ENCODE measurements at regions not wholly inside any gene's neighbourhood (a gene's known extent, or its start where the extent isn't known, plus 50 kb on each side); places are given as distances from the start of the nearest gene placed in this dataset.
"Not testable (repeated sequence)": the region's sequence is repeated elsewhere in the genome, so short reads cannot be mapped to it uniquely, and the experiment has no call there.

GRCh38 chr17:6893382-6894205 lies 62.1 kb upstream of the TEKT1 start:
- DNase-seq (ENCODE audit: low read depth, low spot score): no peak

GRCh38 chr17:6894206-6894528 lies 62.6 kb upstream of the TEKT1 start:
- DNase-seq (ENCODE audit: low read depth, low spot score): no peak

- DNase-seq (ENCODE audit: low read depth, low spot score): no peak
These were observed 69.6 kb upstream of the TEKT1 start for GRCh38 chr17:6901086-6901485.

GRCh38 chr17:6903326-6903900 lies 71.9 kb upstream of the TEKT1 start:
- DNase-seq (ENCODE audit: low read depth, low spot score): no peak

GRCh38 chr17:6908807-6909206 lies 77.3 kb upstream of the TEKT1 start:
- DNase-seq (ENCODE audit: low read depth, low spot score): no peak

GRCh38 chr17:6910987-6911603 lies 79.6 kb upstream of the TEKT1 start:
- no peak for DNase-seq (ENCODE audit: low read depth, low spot score)

GRCh38 chr17:6912110-6913051 lies 80.9 kb upstream of the TEKT1 start:
- DNase-seq (ENCODE audit: low read depth, low spot score): no peak

GRCh38 chr17:6913608-6914443 lies 82.0 kb upstream of the ALOX12 start:
- DNase-seq (ENCODE audit: low read depth, low spot score): peak; percentile 62

GRCh38 chr17:6914711-6915110 lies 81.1 kb upstream of the ALOX12 start:
- no peak for DNase-seq (ENCODE audit: low read depth, low spot score)

- DNase-seq (ENCODE audit: low read depth, low spot score): no peak
These were observed 80.2 kb upstream of the ALOX12 start for GRCh38 chr17:6915620-6916019.

- no peak for DNase-seq (ENCODE audit: low read depth, low spot score)
These were observed 76.7 kb upstream of the ALOX12 start for GRCh38 chr17:6919158-6919557.

GRCh38 chr17:6923385-6923784 lies 72.5 kb upstream of the ALOX12 start:
- no peak for DNase-seq (ENCODE audit: low read depth, low spot score)

GRCh38 chr17:6924208-6924607 lies 71.6 kb upstream of the ALOX12 start:
- DNase-seq (ENCODE audit: low read depth, low spot score): no peak

GRCh38 chr17:6926667-6927066 lies 69.2 kb upstream of the ALOX12 start:
- DNase-seq (ENCODE audit: low read depth, low spot score): no peak

GRCh38 chr17:6927290-6928126 lies 68.3 kb upstream of the ALOX12 start:
- DNase-seq (ENCODE audit: low read depth, low spot score): no peak

GRCh38 chr17:6928193-6928592 lies 67.7 kb upstream of the ALOX12 start:
- no peak for DNase-seq (ENCODE audit: low read depth, low spot score)

- DNase-seq (ENCODE audit: low read depth, low spot score): no peak
These were observed 65.1 kb upstream of the ALOX12 start for GRCh38 chr17:6930749-6931148.

- DNase-seq (ENCODE audit: low read depth, low spot score): not testable (repeated sequence)
These were observed 61.3 kb upstream of the ALOX12 start for GRCh38 chr17:6934544-6934943.

GRCh38 chr17:6936370-6937028 lies 59.4 kb upstream of the ALOX12 start:
- no peak for DNase-seq (ENCODE audit: low read depth, low spot score)

- no peak for DNase-seq (ENCODE audit: low read depth, low spot score)
These were observed 57.2 kb upstream of the ALOX12 start for GRCh38 chr17:6938637-6939036.
